ENCODE measurements at regions not wholly inside any gene's neighbourhood (a gene's known extent, or its start where the extent isn't known, plus 50 kb on each side); places are given as distances from the start of the nearest gene placed in this dataset.

- no peak for DNase-seq
- TF ChIP-seq CTCF (IDR thresholded peaks at IDR 0.05; ENCODE audit: unreplicated experiment) = no peak
- CTCF ChIA-PET = no interaction called here
- no peak overlapping the region for H3K27ac Mint-ChIP-seq (ENCODE audit: unreplicated experiment)
- BruUV-seq (replicated peaks) = no TSS peak
- no peaks in the 10 kb centered on the region for H3K9me3 Mint-ChIP-seq (ENCODE audit: low read depth, unreplicated experiment)
- no peaks in the 10 kb centered on the region for H3K4me1 Mint-ChIP-seq (ENCODE audit: low read depth, unreplicated experiment)
- H3K4me3 Mint-ChIP-seq (ENCODE audit: low read depth, unreplicated experiment) = no peak overlapping the region
- intact Hi-C loops (cut with micrococcal nuclease; ENCODE audit: unreplicated experiment) = no loop called here
- H3K36me3 Mint-ChIP-seq (ENCODE audit: insufficient read depth, unreplicated experiment) = no peaks in the 10 kb centered on the region
- H3K27me3 Mint-ChIP-seq (ENCODE audit: unreplicated experiment) = peaks cover 26% of the 10 kb centered on the region
Observed at GRCh38 chr1:201696217-201696761, 132.7 kb upstream of the IPO9 start.

- Mint-ChIP-seq H3K4me1 (ENCODE audit: low read depth, unreplicated experiment) (no peaks in the 10 kb centered on the region), H3K27ac (ENCODE audit: unreplicated experiment) (no peak overlapping the region), H3K27me3 (ENCODE audit: unreplicated experiment) (peaks cover 26% of the 10 kb centered on the region), H3K4me3 (ENCODE audit: low read depth, unreplicated experiment) (no peak overlapping the region), H3K36me3 (ENCODE audit: insufficient read depth, unreplicated experiment) (no peaks in the 10 kb centered on the region), H3K9me3 (ENCODE audit: low read depth, unreplicated experiment) (no peaks in the 10 kb centered on the region)
- TF ChIP-seq CTCF (IDR thresholded peaks at IDR 0.05; ENCODE audit: unreplicated experiment) = no peak
- BruUV-seq (replicated peaks) = no TSS peak
- intact Hi-C loops (cut with micrococcal nuclease; ENCODE audit: unreplicated experiment) = no loop called here
- DNase-seq = no peak
- CTCF ChIA-PET = no interaction called here
Observed at GRCh38 chr1:201697174-201697573, 131.8 kb upstream of the IPO9 start.

GRCh38 chr1:201701831-201702230, 127.1 kb upstream of the IPO9 start:
- intact Hi-C loops (cut with micrococcal nuclease; ENCODE audit: unreplicated experiment) = no loop called here
- DNase-seq = no peak
- H3K27ac Mint-ChIP-seq (ENCODE audit: unreplicated experiment) = no peak overlapping the region
- BruUV-seq (replicated peaks) = no TSS peak
- no peak for TF ChIP-seq CTCF (IDR thresholded peaks at IDR 0.05; ENCODE audit: unreplicated experiment)
- H3K9me3 Mint-ChIP-seq (ENCODE audit: low read depth, unreplicated experiment) = no peaks in the 10 kb centered on the region
- H3K4me3 Mint-ChIP-seq (ENCODE audit: low read depth, unreplicated experiment) = no peak overlapping the region
- H3K27me3 Mint-ChIP-seq (ENCODE audit: unreplicated experiment) = peaks cover 14% of the 10 kb centered on the region
- no peaks in the 10 kb centered on the region for H3K4me1 Mint-ChIP-seq (ENCODE audit: low read depth, unreplicated experiment)
- H3K36me3 Mint-ChIP-seq (ENCODE audit: insufficient read depth, unreplicated experiment) = no peaks in the 10 kb centered on the region
- CTCF ChIA-PET = interaction anchor here (0.7 to 1.9 kb wide), 2 partner anchors 91 to 142 kb away, joined by 5 to 14 read pairs; no protein-coding TSS in a partner anchor

- intact Hi-C loops (cut with micrococcal nuclease; ENCODE audit: unreplicated experiment) = no loop called here
Observed at GRCh38 chr1:201702936-201703335, 126.0 kb upstream of the IPO9 start.

More at GRCh38 chr1:201702936-201703335, 126.0 kb upstream of the IPO9 start:
- TF ChIP-seq CTCF (IDR thresholded peaks at IDR 0.05; ENCODE audit: unreplicated experiment) = no peak
- no TSS peak for BruUV-seq (replicated peaks)
- H3K4me3 Mint-ChIP-seq (ENCODE audit: low read depth, unreplicated experiment) = no peak overlapping the region
- CTCF ChIA-PET = interaction anchor here (1.1 to 2.4 kb wide), 3 partner anchors 16 to 143 kb away, joined by 3 to 14 read pairs (median 6); no protein-coding TSS in a partner anchor
- DNase-seq = no peak
- no peaks in the 10 kb centered on the region for H3K4me1 Mint-ChIP-seq (ENCODE audit: low read depth, unreplicated experiment)
- H3K27me3 Mint-ChIP-seq (ENCODE audit: unreplicated experiment) = peaks cover 8% of the 10 kb centered on the region
- H3K9me3 Mint-ChIP-seq (ENCODE audit: low read depth, unreplicated experiment) = no peaks in the 10 kb centered on the region
- H3K36me3 Mint-ChIP-seq (ENCODE audit: insufficient read depth, unreplicated experiment) = no peaks in the 10 kb centered on the region
- H3K27ac Mint-ChIP-seq (ENCODE audit: unreplicated experiment) = no peak overlapping the region
